ENCODE measurements at regions not wholly inside any gene's neighbourhood (a gene's known extent, or its start where the extent isn't known, plus 50 kb on each side); places are given as distances from the start of the nearest gene placed in this dataset.

- H3K4me2 ChIP-seq (ENCODE audit: low read depth, low read length, poor library complexity, severe bottlenecking), result no peak overlapping the region
- no peaks in the 10 kb centered on the region for H3K36me3 ChIP-seq (ENCODE audit: insufficient read depth, low read length)
- H2AFZ ChIP-seq (ENCODE audit: low read length), result 0 out of 2 replicates have a peak overlapping the region, but pooled peaks have one; percentile 7
- no peaks in the 10 kb centered on the region for H3F3A ChIP-seq (ENCODE audit: low read depth)
- H3K79me2 ChIP-seq (ENCODE audit: insufficient read depth, low read length), result no peaks in the 10 kb centered on the region
- H3K9ac ChIP-seq (ENCODE audit: low read depth, low read length, poor library complexity, severe bottlenecking), result no peak overlapping the region
- H3K4me3 ChIP-seq (ENCODE audit: low read length, poor library complexity, severe bottlenecking), result no peak overlapping the region
- H3K9me3 ChIP-seq (ENCODE audit: insufficient read depth, low read depth, low read length), result no peaks in the 10 kb centered on the region
- no peaks in the 10 kb centered on the region for H3K9me2 ChIP-seq (replicated peaks; ENCODE audit: low read depth, low read length)
- peaks cover 6% of the 10 kb centered on the region for H3K4me1 ChIP-seq (ENCODE audit: insufficient read depth, low read length, poor library complexity, severe bottlenecking)
- H4K20me1 ChIP-seq (ENCODE audit: insufficient read depth, low read length, poor library complexity, severe bottlenecking), result no peaks in the 10 kb centered on the region
- no peaks in the 10 kb centered on the region for H3K27me3 ChIP-seq (ENCODE audit: insufficient read depth, low read length, poor library complexity, severe bottlenecking)
- TF ChIP-seq CTCF (conservative IDR thresholded peaks at IDR 0.05; ENCODE audit: low read length), result no peak
- TF ChIP-seq EZH2phosphoT487 (IDR thresholded peaks at IDR 0.05; ENCODE audit: borderline replicate concordance), result no peak
Measured at GRCh38 chr21:17667256-17667655, 54.6 kb upstream of the BTG3 start.
